Brain microvascular endothelial cell (primary cell): ENCODE measurements at regions not wholly inside any gene's neighbourhood (a gene's known extent, or its start where the extent isn't known, plus 50 kb on each side); places are given as distances from the start of the nearest gene placed in this dataset.

Experiments
- DNase-seq: peaks from one replicate; pipeline ENCODE4 v3.0.0-alpha.2; 2020
- H3K27ac ChIP-seq: fragments of 250-450 bp; sonication (Bioruptor Pico); 2 replicates; pipeline ENCODE4 v1.5.1; 2020; ENCODE audit warnings: mild to moderate bottlenecking, moderate library complexity
- H3K27me3 ChIP-seq: fragments of 250-450 bp; sonication (Bioruptor Pico); replicated peaks from 2 replicates; pipeline ENCODE4 v1.5.1; 2020; ENCODE audit warnings: mild to moderate bottlenecking
- H3K36me3 ChIP-seq: fragments of 250-450 bp; sonication (Bioruptor Pico); replicated peaks from 2 replicates; pipeline ENCODE4 v1.5.1; 2020; ENCODE audit warnings: mild to moderate bottlenecking
- H3K4me3 ChIP-seq: 2 replicates; pipeline ENCODE4 v1.5.1; 2011; ENCODE audit warnings: low read depth, mild to moderate bottlenecking, control low read depth, low read length, moderate library complexity
- in situ Hi-C: cut with HindIII; loops from 2 replicates; pipeline ENCODE4 v1.10.0; 2017; ENCODE audit warnings: low sequenced_read_pairs, low pct_ligation_motif_present
- TF ChIP-seq, protein P1 (sequence below): IDR thresholded peaks from 2 replicates; pipeline ENCODE4 v1.5.1; 2011; ENCODE audit warnings: low read depth, mild to moderate bottlenecking, moderate library complexity, low read length, control low read depth, inconsistent platforms; ENCODE audit errors: missing control alignments

DNA sequence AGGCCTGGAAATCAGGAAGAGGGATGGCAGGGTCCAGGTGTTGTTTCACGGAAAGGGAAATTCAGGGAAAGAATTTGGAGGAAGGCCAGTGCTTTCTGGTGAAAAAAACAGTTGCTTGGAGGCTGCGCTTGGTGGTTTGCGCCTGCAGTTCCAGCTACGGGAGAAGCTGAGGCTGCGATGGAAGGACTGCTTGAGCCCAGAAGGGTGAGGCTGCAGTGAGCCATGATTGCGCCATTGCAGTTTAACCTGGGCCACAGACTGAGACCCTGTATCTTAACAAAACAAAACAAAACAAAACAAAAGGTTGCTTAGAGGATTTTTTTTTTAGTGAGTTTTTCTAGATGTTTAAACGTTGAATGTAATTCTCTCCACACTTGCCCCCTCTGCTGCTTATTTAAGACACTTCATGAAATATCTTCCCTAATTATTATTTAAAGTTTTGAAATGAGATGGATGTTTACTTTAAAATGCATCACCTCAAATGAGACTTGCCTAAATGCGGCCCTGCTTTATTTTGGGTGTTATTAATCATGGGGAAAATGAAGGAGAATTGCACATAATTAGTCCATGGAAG, 75.4 kb upstream of the TRPC4 start:
- no peak for DNase-seq
- TF ChIP-seq, protein P1, sequence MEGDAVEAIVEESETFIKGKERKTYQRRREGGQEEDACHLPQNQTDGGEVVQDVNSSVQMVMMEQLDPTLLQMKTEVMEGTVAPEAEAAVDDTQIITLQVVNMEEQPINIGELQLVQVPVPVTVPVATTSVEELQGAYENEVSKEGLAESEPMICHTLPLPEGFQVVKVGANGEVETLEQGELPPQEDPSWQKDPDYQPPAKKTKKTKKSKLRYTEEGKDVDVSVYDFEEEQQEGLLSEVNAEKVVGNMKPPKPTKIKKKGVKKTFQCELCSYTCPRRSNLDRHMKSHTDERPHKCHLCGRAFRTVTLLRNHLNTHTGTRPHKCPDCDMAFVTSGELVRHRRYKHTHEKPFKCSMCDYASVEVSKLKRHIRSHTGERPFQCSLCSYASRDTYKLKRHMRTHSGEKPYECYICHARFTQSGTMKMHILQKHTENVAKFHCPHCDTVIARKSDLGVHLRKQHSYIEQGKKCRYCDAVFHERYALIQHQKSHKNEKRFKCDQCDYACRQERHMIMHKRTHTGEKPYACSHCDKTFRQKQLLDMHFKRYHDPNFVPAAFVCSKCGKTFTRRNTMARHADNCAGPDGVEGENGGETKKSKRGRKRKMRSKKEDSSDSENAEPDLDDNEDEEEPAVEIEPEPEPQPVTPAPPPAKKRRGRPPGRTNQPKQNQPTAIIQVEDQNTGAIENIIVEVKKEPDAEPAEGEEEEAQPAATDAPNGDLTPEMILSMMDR: no peak
- Histone ChIP-seq H3K36me3 (no peaks in the 10 kb centered on the region), H3K27me3 (no peaks in the 10 kb centered on the region), H3K27ac (no peak overlapping the region), H3K4me3 (no peak overlapping the region)
- in situ Hi-C loops: no loop called here

DNA sequence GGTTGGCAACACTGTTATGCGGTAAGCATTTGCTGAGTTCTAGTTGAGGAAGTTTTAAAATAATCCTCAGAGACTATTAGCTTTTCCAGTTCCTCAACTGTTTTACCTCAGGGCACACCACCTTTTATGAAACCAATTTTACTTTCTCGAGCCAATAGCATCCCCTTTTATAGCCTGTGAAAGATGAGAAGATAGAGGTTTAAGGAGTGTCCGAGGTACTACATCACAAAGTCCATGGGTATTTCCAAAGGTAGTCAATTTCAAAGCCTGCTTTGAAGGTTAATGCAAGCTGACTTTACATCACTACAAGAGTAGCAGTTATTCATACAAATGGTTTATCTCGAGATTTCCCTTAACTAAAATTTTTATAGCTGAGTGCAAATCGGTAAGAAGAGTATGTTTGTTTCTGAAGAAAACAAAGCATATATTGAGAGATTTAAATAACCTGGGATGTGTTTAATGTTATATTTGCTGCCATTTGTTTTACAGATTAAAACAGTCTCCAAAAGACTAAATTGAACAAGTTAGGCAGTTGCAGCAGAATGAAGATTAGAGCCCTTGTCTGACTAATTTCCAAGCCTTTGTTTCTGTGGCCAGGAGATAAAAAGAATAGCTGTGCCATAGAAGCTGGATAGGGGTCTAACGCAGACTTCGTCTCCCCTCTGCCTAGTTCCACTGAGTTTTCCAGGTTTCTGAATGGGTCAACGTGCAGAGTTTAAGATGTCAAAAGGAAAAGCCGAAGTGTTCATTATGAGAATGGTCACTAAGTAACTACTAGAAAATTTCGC, 74.7 kb upstream of the TRPC4 start:
- in situ Hi-C loops: no loop called here
- no peak for DNase-seq
- no peak overlapping the region for H3K4me3 ChIP-seq

DNA sequence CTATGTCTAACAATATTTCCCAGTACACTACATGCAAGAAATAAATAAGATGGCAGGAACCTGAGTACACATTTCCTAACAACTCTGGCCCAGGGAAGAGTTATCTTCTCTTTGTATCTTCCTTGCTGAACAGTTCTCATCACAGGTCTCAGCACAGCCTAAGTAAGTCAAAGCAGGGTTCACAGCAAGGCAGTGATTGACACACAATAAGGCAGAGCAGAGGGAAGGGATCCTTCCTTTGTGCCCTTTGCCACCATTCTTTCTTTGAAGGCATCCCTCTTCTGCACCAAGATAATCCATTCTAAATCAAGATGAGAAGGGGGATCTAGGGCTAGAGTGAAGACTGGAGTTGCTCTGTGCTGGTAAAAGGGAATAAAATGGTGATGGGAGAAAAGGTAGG, 73.4 kb upstream of the TRPC4 start:
- DNase-seq: no peak
- H3K27me3 ChIP-seq: no peaks in the 10 kb centered on the region
- H3K36me3 ChIP-seq: no peaks in the 10 kb centered on the region
- H3K27ac ChIP-seq: no peak overlapping the region
- in situ Hi-C loops: no loop called here
- H3K4me3 ChIP-seq: no peak overlapping the region
- TF ChIP-seq, protein P1: no peak

More for the DNA sequence above, 74.7 kb upstream of the TRPC4 start:
- no peaks in the 10 kb centered on the region for H3K36me3 ChIP-seq
- no peak overlapping the region for H3K27ac ChIP-seq
- H3K27me3 ChIP-seq: no peaks in the 10 kb centered on the region
- TF ChIP-seq, protein P1: no peak

DNA sequence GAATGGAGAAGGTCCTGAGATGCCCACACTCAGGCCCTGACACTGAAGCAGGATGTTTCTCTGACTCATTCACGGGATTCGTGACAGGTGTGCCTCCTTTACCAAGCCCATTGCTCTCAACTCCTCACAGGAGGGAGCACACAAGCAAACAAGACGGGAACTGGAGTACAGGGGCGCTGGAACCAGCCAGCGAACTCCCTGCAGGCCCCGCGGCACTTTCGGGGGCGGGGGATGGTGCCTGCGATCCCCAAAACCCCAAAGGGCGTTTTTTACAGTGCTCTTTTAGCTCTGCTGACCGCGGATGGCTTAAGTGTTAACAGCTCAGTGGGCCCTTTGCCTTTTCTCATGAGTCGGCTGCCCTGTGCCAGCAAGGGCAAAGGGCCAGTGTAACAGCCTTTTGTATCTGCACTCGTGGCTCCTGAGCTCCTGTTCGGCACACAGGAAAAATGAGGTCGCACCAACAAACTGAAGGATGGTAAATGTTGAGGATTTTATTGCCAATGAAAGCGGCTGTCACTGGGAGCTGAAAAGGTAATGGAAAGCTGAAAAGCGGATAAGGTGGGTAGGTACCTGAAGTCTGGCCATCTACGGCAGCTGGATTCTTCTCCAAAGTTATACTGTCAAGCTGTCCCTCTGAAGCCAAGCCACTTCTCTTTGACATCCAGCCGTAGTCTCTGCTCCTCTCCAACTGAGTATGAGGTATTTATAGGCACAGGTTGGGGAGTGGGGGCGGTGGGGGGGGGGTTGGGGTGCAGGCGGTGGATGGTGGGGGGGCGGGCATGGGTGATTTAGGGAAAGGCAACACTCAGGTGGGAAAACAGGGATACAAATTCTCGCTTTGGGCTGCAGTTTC, 65.0 kb upstream of the TRPC4 start:
- TF ChIP-seq, protein P1: no peak
- in situ Hi-C loops: no loop called here
- no peak for DNase-seq

DNA sequence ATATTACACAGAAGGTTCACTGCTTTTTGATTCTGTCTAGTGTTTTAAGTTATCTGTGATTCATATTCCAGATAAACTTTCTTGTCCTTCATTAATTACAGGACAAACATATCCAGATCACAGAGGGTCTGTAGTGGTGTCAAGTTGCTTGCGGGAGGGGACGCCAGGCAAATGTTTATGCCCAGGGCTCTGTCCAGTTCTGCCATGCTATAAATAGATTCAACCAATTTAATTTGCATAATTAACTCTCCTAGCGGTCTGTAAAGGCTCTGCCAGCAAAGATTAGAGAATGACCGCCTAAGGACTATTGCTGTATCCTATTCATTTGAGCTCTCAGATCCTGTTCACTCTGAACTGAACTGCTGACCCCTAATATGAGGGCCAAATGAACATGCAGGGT, 59.7 kb upstream of the TRPC4 start:
- DNase-seq: no peak
- Histone ChIP-seq H3K27me3 (no peaks in the 10 kb centered on the region), H3K27ac (no peak overlapping the region), H3K36me3 (no peaks in the 10 kb centered on the region), H3K4me3 (no peak overlapping the region)
- in situ Hi-C loops: no loop called here
- TF ChIP-seq, protein P1: no peak

More for the DNA sequence above, 65.0 kb upstream of the TRPC4 start:
- Histone ChIP-seq H3K27me3 (no peaks in the 10 kb centered on the region), H3K27ac (no peak overlapping the region), H3K4me3 (no peak overlapping the region), H3K36me3 (no peaks in the 10 kb centered on the region)
